NCI-H748 (cell line): ENCODE measurements at regions not wholly inside any gene's neighbourhood (a gene's known extent, or its start where the extent isn't known, plus 50 kb on each side); places are given as distances from the start of the nearest gene placed in this dataset.
A peak's percentile ranks its signal among the peaks of the same experiment; 100 is the strongest.
"Not testable (repeated sequence)": the region's sequence is repeated elsewhere in the genome, so short reads cannot be mapped to it uniquely, and the experiment has no call there.

Experiments
- DNase-seq: peaks from one replicate; lab custom pipeline; 2025; ENCODE audit not compliant: unreplicated experiment; lab: John Stamatoyannopoulos, UW

- DNase-seq = not testable (repeated sequence)
Measured at GRCh38 chr1:120550335-120550734, 135.5 kb downstream of the NBPF8 start.

- not testable (repeated sequence) for DNase-seq
Measured at GRCh38 chr1:120552190-120552589, 137.4 kb downstream of the NBPF8 start.

GRCh38 chr1:120557605-120558302, 142.9 kb downstream of the NBPF8 start:
- peak; percentile 21 for DNase-seq

- DNase-seq = peak; percentile 70
Measured at GRCh38 chr1:120558303-120559060, 143.6 kb downstream of the NBPF8 start.

GRCh38 chr1:120561767-120562166, 146.9 kb downstream of the NBPF8 start:
- not testable (repeated sequence) for DNase-seq

GRCh38 chr1:120565396-120565795, 150.6 kb downstream of the NBPF8 start:
- DNase-seq = not testable (repeated sequence)

- DNase-seq = not testable (repeated sequence)
Measured at GRCh38 chr1:120567620-120568019, 152.8 kb downstream of the NBPF8 start.

GRCh38 chr1:120575201-120575600, 148.5 kb upstream of the NBPF26 start:
- not testable (repeated sequence) for DNase-seq

- DNase-seq = not testable (repeated sequence)
Measured at GRCh38 chr1:120582135-120582534, 141.6 kb upstream of the NBPF26 start.

- DNase-seq = not testable (repeated sequence)
Measured at GRCh38 chr1:120586053-120586452, 137.7 kb upstream of the NBPF26 start.

GRCh38 chr1:120588811-120589210, 134.9 kb upstream of the NBPF26 start:
- DNase-seq = not testable (repeated sequence)

GRCh38 chr1:120591774-120592173, 132.0 kb upstream of the NBPF26 start:
- DNase-seq = not testable (repeated sequence)

- not testable (repeated sequence) for DNase-seq
Measured at GRCh38 chr1:120592943-120593342, 130.8 kb upstream of the NBPF26 start.

GRCh38 chr1:120593648-120594047, 130.1 kb upstream of the NBPF26 start:
- DNase-seq = not testable (repeated sequence)

- DNase-seq = not testable (repeated sequence)
Measured at GRCh38 chr1:120598331-120598951, 125.3 kb upstream of the NBPF26 start.

GRCh38 chr1:120599511-120599910, 124.2 kb upstream of the NBPF26 start:
- not testable (repeated sequence) for DNase-seq

- not testable (repeated sequence) for DNase-seq
Measured at GRCh38 chr1:120600442-120601041, 123.2 kb upstream of the NBPF26 start.

GRCh38 chr1:120607882-120608281, 115.9 kb upstream of the NBPF26 start:
- DNase-seq = not testable (repeated sequence)

GRCh38 chr1:120608314-120609014, 115.3 kb upstream of the NBPF26 start:
- DNase-seq = not testable (repeated sequence)

- not testable (repeated sequence) for DNase-seq
Measured at GRCh38 chr1:120609015-120609573, 114.7 kb upstream of the NBPF26 start.
